ENCODE measurements at regions not wholly inside any gene's neighbourhood (a gene's known extent, or its start where the extent isn't known, plus 50 kb on each side); places are given as distances from the start of the nearest gene placed in this dataset.

DNA sequence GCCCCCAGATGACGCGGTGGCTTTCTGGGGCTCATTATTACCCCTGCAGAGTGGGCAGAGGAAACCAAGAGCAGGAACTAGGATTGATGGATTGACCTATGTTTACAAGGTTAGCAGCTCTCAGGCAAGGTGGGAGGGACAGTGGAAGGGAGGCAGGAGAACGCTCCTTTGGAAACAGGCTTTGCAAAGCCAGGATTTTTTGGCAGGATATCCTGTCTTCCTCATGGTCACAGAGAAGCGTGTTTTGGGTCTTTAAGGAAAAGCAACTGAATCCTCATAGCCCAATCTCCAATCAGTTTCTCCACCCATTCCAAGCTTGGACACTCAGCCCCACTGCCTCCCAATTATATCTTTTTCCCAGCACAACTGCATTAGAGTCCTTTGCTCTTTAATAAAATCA is 105.6 kb upstream of the SOD1 start:
- CTCF ChIA-PET (ENCODE audit: partially characterized antibody): interaction anchor here (1.4 kb wide), 1 partner anchor 27 kb away, joined by 4 read pairs; no protein-coding TSS in a partner anchor
- no peaks in the 10 kb centered on the region for H3K36me3 Mint-ChIP-seq
- Histone ChIP-seq H3K9me3 (ENCODE audit: control insufficient read depth in 1 of 2, low read length in 2 of 2) (no peaks in the 10 kb centered on the region), H3K27me3 (ENCODE audit: insufficient read depth, low read length) (no peaks in the 10 kb centered on the region), H3K27ac (ENCODE audit: low read depth, low read length) (no peak overlapping the region), H3K4me3 (ENCODE audit: low read length in 2 of 2) (no peak overlapping the region), H3K36me3 (ENCODE audit: insufficient read depth, low read length) (no peaks in the 10 kb centered on the region), H3K4me1 (ENCODE audit: insufficient read depth, low read length) (peaks cover 22% of the 10 kb centered on the region)
- POLR2A ChIA-PET (ENCODE audit: partially characterized antibody): no interaction called here
- H3K4me3 Mint-ChIP-seq: no peak overlapping the region
- peaks cover 11 to 33% (median 22%) of the 10 kb centered on the region in 4 donors for H3K4me1 Mint-ChIP-seq
- no peak for DNase-seq
- intact Hi-C loops (cut with micrococcal nuclease): no loop called here
- H3K27me3 Mint-ChIP-seq: peaks cover 7 to 12% of the 10 kb centered on the region in 2 donors
- H3K27ac Mint-ChIP-seq: peak overlapping the region in 2 of 7 donors; percentile 34 to 64
- peaks cover 0 to 2% (median 0%) of the 10 kb centered on the region in 8 donors for H3K9me3 Mint-ChIP-seq

DNA sequence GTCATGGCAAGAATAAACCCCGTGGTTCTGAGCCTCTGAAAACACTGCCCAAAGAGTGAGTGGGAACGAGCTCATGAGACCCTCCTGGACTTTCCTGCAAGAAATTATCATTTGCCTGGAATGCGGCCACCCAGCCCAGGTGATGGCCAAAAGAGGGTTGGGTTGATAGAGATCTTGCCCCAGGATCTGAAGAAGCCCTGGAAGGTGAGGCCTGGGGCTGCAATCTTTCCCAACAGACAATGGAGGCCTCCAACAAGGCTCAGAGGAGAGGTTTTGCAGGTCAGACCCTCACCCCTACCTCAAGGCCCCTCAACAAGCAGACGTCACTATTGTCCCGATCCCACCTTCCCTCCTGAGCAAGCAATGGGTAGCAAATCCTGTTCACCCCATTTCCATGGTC is 106.0 kb upstream of the SOD1 start:
- H3K4me1 Mint-ChIP-seq: peaks cover 11 to 33% (median 22%) of the 10 kb centered on the region in 4 donors
- H3K27me3 ChIP-seq (ENCODE audit: insufficient read depth, low read length): no peaks in the 10 kb centered on the region
- CTCF ChIA-PET (ENCODE audit: partially characterized antibody): interaction anchor here (1.4 kb wide), 1 partner anchor 27 kb away, joined by 4 read pairs; no protein-coding TSS in a partner anchor
- no peaks in the 10 kb centered on the region for H3K36me3 Mint-ChIP-seq
- no peak for DNase-seq
- POLR2A ChIA-PET (ENCODE audit: partially characterized antibody): no interaction called here
- intact Hi-C loops (cut with micrococcal nuclease): no loop called here
- H3K9me3 ChIP-seq (ENCODE audit: control insufficient read depth in 1 of 2, low read length in 2 of 2): no peaks in the 10 kb centered on the region
- peaks cover 22% of the 10 kb centered on the region for H3K4me1 ChIP-seq (ENCODE audit: insufficient read depth, low read length)
- no peak overlapping the region for H3K4me3 Mint-ChIP-seq
- H3K27ac ChIP-seq (ENCODE audit: low read depth, low read length): no peak overlapping the region
- H3K9me3 Mint-ChIP-seq: peaks cover 0 to 2% (median 0%) of the 10 kb centered on the region in 8 donors
- no peak overlapping the region for H3K4me3 ChIP-seq (ENCODE audit: low read length in 2 of 2)
- peak overlapping the region in 2 of 7 donors; percentile 15 to 51 for H3K27ac Mint-ChIP-seq
- no peaks in the 10 kb centered on the region for H3K36me3 ChIP-seq (ENCODE audit: insufficient read depth, low read length)
- H3K27me3 Mint-ChIP-seq: peaks cover 7 to 12% of the 10 kb centered on the region in 2 donors

DNA sequence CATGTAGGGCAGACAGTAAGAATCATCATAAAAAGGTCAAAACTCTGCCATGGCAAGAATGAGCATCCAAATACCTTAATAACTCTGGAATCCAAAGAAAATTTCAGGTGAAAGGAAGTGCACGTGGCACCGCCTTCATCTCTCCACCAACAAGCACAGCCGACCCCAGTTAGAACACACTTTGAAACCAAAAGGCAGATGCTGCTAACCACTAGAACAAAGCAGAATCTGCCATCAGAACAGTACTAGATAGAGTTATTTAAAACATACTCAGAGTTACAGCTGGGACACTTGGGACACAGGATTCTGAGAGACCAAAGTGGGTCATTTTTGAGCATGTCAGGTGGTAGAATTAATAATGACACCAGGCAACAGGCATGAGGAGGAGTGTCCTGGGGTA is 106.7 kb upstream of the SOD1 start:
- ChIA-PET POLR2A (ENCODE audit: partially characterized antibody) (no interaction called here), CTCF (ENCODE audit: partially characterized antibody) (no interaction called here)
- Histone ChIP-seq H3K36me3 (ENCODE audit: insufficient read depth, low read length) (no peaks in the 10 kb centered on the region), H3K4me3 (ENCODE audit: low read length in 2 of 2) (no peak overlapping the region), H3K9me3 (ENCODE audit: control insufficient read depth in 1 of 2, low read length in 2 of 2) (no peaks in the 10 kb centered on the region), H3K4me1 (ENCODE audit: insufficient read depth, low read length) (peaks cover 22% of the 10 kb centered on the region), H3K27me3 (ENCODE audit: insufficient read depth, low read length) (no peaks in the 10 kb centered on the region), H3K27ac (ENCODE audit: low read depth, low read length) (no peak overlapping the region)
- Mint-ChIP-seq H3K4me1 (peaks cover 11 to 33% (median 22%) of the 10 kb centered on the region in 4 donors), H3K27ac (peak overlapping the region in 1 of 7 donors; percentile 8), H3K36me3 (no peaks in the 10 kb centered on the region), H3K4me3 (no peak overlapping the region), H3K27me3 (peaks cover 7 to 12% of the 10 kb centered on the region in 2 donors), H3K9me3 (peaks cover 0 to 2% (median 0%) of the 10 kb centered on the region in 8 donors)
- intact Hi-C loops (cut with micrococcal nuclease): no loop called here
- DNase-seq: no peak

DNA sequence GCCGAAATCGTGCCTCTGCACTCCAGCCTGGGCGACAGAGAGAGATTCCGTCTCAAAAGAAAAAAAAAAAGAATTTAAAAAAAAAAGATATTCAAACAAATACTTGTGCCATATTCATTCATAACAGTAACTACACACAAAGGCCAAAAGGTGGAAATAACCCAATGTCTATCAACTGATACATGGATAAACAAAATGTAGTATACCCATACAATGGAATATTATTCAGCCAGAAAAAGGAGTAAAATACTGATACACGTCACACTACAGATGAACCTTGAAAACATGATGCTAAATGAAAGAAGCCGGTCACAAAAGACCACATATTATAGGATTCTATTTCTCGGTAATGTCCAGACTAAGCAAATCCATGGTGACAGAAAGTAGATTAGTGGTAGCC is 109.4 kb upstream of the SOD1 start:
- H3K4me3 ChIP-seq (ENCODE audit: low read length in 2 of 2): no peak overlapping the region
- H3K27me3 ChIP-seq (ENCODE audit: insufficient read depth, low read length): no peaks in the 10 kb centered on the region
- Mint-ChIP-seq H3K4me3 (no peak overlapping the region), H3K27me3 (peaks cover 0 to under 1% of the 10 kb centered on the region in 2 donors), H3K27ac (no peak overlapping the region), H3K4me1 (peaks cover 6 to 14% (median 10%) of the 10 kb centered on the region in 4 donors), H3K36me3 (no peaks in the 10 kb centered on the region), H3K9me3 (peaks cover 0 to 2% (median 0%) of the 10 kb centered on the region in 8 donors)
- no peaks in the 10 kb centered on the region for H3K36me3 ChIP-seq (ENCODE audit: insufficient read depth, low read length)
- peaks cover 15% of the 10 kb centered on the region for H3K4me1 ChIP-seq (ENCODE audit: insufficient read depth, low read length)
- CTCF ChIA-PET (ENCODE audit: partially characterized antibody): no interaction called here
- H3K9me3 ChIP-seq (ENCODE audit: control insufficient read depth in 1 of 2, low read length in 2 of 2): no peaks in the 10 kb centered on the region
- no peak overlapping the region for H3K27ac ChIP-seq (ENCODE audit: low read depth, low read length)
- intact Hi-C loops (cut with micrococcal nuclease): no loop called here
- POLR2A ChIA-PET (ENCODE audit: partially characterized antibody): no interaction called here
- DNase-seq: no peak

DNA sequence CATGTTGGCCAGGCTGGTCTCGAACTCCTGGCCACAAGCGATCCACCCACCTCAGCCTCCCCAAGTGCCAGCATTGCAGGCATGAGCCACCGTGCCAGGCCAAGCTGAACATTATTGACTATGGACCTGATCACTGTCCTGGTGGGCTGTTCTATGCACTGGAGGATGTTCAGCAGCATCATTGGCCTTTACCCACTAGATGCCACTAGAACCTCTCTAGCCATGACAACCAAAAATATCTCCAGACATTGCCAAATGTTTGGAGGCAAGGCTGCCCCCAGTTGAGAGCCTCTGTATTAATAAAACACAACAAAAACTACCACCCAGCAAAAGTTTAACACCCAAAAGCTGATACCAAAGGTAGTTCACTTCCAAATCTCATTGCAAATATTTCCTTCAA is 110.8 kb upstream of the SOD1 start:
- Mint-ChIP-seq H3K4me1 (peaks cover 0 to under 1% (median under 1%) of the 10 kb centered on the region in 4 donors), H3K27ac (no peak overlapping the region), H3K27me3 (no peaks in the 10 kb centered on the region), H3K4me3 (no peak overlapping the region), H3K9me3 (peaks cover 0 to 2% (median 0%) of the 10 kb centered on the region in 8 donors), H3K36me3 (no peaks in the 10 kb centered on the region)
- no peak for DNase-seq
- Histone ChIP-seq H3K9me3 (ENCODE audit: control insufficient read depth in 1 of 2, low read length in 2 of 2) (no peaks in the 10 kb centered on the region), H3K4me3 (ENCODE audit: low read length in 2 of 2) (no peak overlapping the region), H3K36me3 (ENCODE audit: insufficient read depth, low read length) (no peaks in the 10 kb centered on the region), H3K27me3 (ENCODE audit: insufficient read depth, low read length) (no peaks in the 10 kb centered on the region), H3K4me1 (ENCODE audit: insufficient read depth, low read length) (peaks cover under 1% of the 10 kb centered on the region), H3K27ac (ENCODE audit: low read depth, low read length) (no peak overlapping the region)
- ChIA-PET POLR2A (ENCODE audit: partially characterized antibody) (interaction anchor here (1.3 kb wide), 1 partner anchor 10 kb away, joined by 5 read pairs; no protein-coding TSS in a partner anchor), CTCF (ENCODE audit: partially characterized antibody) (interaction anchor here (1.0 to 1.9 kb wide), 2 partner anchors 10 to 32 kb away, joined by 4 to 5 read pairs; no protein-coding TSS in a partner anchor)
- intact Hi-C loops (cut with micrococcal nuclease): no loop called here

DNA sequence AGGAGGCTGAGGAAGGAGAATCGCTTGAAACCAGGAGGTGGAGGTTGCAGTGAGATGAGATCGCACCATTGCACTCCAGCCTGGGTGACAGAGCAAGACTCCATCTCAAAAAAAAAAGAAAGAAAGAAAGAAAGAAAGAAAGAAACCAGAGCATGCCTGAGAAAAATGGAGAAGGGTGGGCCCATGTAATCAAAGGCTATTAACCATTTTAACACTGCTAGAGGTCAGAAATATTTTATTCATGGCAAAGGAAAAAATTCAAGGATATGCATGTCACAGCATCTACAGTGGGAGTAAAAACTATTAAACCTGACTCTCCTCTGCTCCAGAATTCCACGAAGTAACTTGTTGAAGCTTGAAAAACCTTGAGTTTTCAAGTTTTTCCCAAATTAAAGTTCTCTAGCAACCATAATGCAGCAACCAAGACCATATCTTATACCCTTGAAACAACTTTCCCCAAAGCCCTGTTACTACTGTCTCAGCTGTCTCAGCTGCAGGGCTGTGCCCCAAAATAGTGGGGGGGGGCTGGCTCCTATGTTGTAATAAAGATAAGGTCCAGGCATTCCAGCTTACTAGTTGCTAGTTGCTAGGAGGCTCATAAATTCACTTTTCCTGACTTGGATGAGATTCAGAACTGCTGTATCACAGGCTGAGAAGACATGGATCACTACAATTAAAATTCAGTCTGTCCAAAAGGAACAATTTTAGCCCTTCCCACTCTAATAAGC is 112.9 kb upstream of the SOD1 start:
- intact Hi-C loops (cut with micrococcal nuclease): no loop called here
- no peaks in the 10 kb centered on the region for H3K4me1 Mint-ChIP-seq

DNA sequence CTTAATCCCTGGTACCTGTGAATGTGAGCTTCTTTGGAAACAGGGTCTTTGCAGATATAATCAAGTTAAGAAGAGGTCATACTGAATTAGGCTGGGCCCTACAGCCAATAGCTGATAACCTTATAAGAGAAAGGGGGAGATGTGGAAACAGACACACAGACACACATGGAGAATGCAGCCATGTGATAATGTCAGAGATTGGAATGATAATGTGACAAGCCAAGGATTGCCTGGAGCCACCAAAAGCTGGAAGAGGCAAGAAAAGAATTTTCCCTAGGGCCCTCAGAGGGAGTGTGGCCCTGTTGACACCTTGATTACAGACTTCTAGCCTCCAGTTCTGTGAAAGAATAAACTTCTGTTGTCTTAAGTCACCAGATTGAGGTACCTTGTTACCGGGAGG is 114.5 kb upstream of the SOD1 start:
- peaks cover 0 to 2% (median 0%) of the 10 kb centered on the region in 8 donors for H3K9me3 Mint-ChIP-seq
- no peaks in the 10 kb centered on the region for H3K36me3 Mint-ChIP-seq
- Histone ChIP-seq H3K9me3 (ENCODE audit: control insufficient read depth in 1 of 2, low read length in 2 of 2) (no peaks in the 10 kb centered on the region), H3K4me1 (ENCODE audit: insufficient read depth, low read length) (no peaks in the 10 kb centered on the region), H3K27ac (ENCODE audit: low read depth, low read length) (no peak overlapping the region), H3K36me3 (ENCODE audit: insufficient read depth, low read length) (no peaks in the 10 kb centered on the region), H3K4me3 (ENCODE audit: low read length in 2 of 2) (no peak overlapping the region), H3K27me3 (ENCODE audit: insufficient read depth, low read length) (no peaks in the 10 kb centered on the region)
- no peaks in the 10 kb centered on the region for H3K27me3 Mint-ChIP-seq
- CTCF ChIA-PET (ENCODE audit: partially characterized antibody): interaction anchor here (1.1 kb wide), 1 partner anchor 35 kb away, joined by 3 read pairs; no protein-coding TSS in a partner anchor
- intact Hi-C loops (cut with micrococcal nuclease): no loop called here
- H3K27ac Mint-ChIP-seq: peak overlapping the region in 1 of 7 donors; percentile 7
- H3K4me1 Mint-ChIP-seq: no peaks in the 10 kb centered on the region
- POLR2A ChIA-PET (ENCODE audit: partially characterized antibody): no interaction called here
- no peak for DNase-seq
- no peak overlapping the region for H3K4me3 Mint-ChIP-seq

More for the DNA sequence above, 112.9 kb upstream of the SOD1 start:
- Mint-ChIP-seq H3K9me3 (peaks cover 0 to 2% (median 0%) of the 10 kb centered on the region in 8 donors), H3K27ac (no peak overlapping the region), H3K36me3 (no peaks in the 10 kb centered on the region), H3K4me3 (no peak overlapping the region), H3K27me3 (no peaks in the 10 kb centered on the region)
- Histone ChIP-seq H3K9me3 (ENCODE audit: control insufficient read depth in 1 of 2, low read length in 2 of 2) (no peaks in the 10 kb centered on the region), H3K27ac (ENCODE audit: low read depth, low read length) (no peak overlapping the region), H3K4me3 (ENCODE audit: low read length in 2 of 2) (no peak overlapping the region), H3K4me1 (ENCODE audit: insufficient read depth, low read length) (no peaks in the 10 kb centered on the region), H3K27me3 (ENCODE audit: insufficient read depth, low read length) (no peaks in the 10 kb centered on the region), H3K36me3 (ENCODE audit: insufficient read depth, low read length) (no peaks in the 10 kb centered on the region)
- DNase-seq: no peak
- CTCF ChIA-PET (ENCODE audit: partially characterized antibody): no interaction called here
- POLR2A ChIA-PET (ENCODE audit: partially characterized antibody): no interaction called here

Measured in CD4-positive, alpha-beta memory T cell (primary cell).